CD1c-positive myeloid dendritic cell (primary cell): ENCODE measurements at regions not wholly inside any gene's neighbourhood (a gene's known extent, or its start where the extent isn't known, plus 50 kb on each side); places are given as distances from the start of the nearest gene placed in this dataset.
"Not testable (repeated sequence)": the region's sequence is repeated elsewhere in the genome, so short reads cannot be mapped to it uniquely, and the experiment has no call there.

Experiments
- DNase-seq: peaks from one replicate; pipeline ENCODE4 v3.0.0-alpha.2; 2016; ENCODE audit errors: extremely low spot score

GRCh38 chr5:14944350-14944739 is 72.8 kb upstream of the ANKH start:
- DNase-seq = no peak

- DNase-seq = no peak
Measured at GRCh38 chr5:14942212-14942611, 70.6 kb upstream of the ANKH start.

GRCh38 chr5:14937254-14937653 is 65.7 kb upstream of the ANKH start:
- peak; percentile 77 for DNase-seq

- no peak for DNase-seq
Measured at GRCh38 chr5:14936588-14936987, 65.0 kb upstream of the ANKH start.

- peak; percentile 59 for DNase-seq
Measured at GRCh38 chr5:14935341-14935740, 63.8 kb upstream of the ANKH start.

- DNase-seq = no peak
Measured at GRCh38 chr5:14932902-14933469, 61.4 kb upstream of the ANKH start.

- DNase-seq = no peak
Measured at GRCh38 chr5:14930486-14930885, 58.9 kb upstream of the ANKH start.

- DNase-seq = no peak
Measured at GRCh38 chr5:14929293-14930065, 57.9 kb upstream of the ANKH start.

GRCh38 chr5:14928661-14929060 is 57.1 kb upstream of the ANKH start:
- DNase-seq = no peak

- no peak for DNase-seq
Measured at GRCh38 chr5:14925326-14925725, 53.7 kb upstream of the ANKH start.

GRCh38 chr5:14922952-14923351 is 51.4 kb upstream of the ANKH start:
- not testable (repeated sequence) for DNase-seq

- no peak for DNase-seq
Measured at GRCh38 chr5:14922456-14922855, 50.9 kb upstream of the ANKH start.
